ENCODE measurements at regions not wholly inside any gene's neighbourhood (a gene's known extent, or its start where the extent isn't known, plus 50 kb on each side); places are given as distances from the start of the nearest gene placed in this dataset.

- TF ChIP-seq CTCF (IDR thresholded peaks at IDR 0.05; ENCODE audit: extremely low read depth, insufficient read depth, missing control alignments): no peak
- in situ Hi-C loops (cut with MboI; ENCODE audit: low pct_unique_long_range_greater_than_20kb, low sequenced_read_pairs, unreplicated experiment): no loop called here
- no peak for DNase-seq (ENCODE audit: low spot score)
Measured at GRCh38 chr12:74985293-74985985, 224.2 kb downstream of the KCNC2 start.

DNA sequence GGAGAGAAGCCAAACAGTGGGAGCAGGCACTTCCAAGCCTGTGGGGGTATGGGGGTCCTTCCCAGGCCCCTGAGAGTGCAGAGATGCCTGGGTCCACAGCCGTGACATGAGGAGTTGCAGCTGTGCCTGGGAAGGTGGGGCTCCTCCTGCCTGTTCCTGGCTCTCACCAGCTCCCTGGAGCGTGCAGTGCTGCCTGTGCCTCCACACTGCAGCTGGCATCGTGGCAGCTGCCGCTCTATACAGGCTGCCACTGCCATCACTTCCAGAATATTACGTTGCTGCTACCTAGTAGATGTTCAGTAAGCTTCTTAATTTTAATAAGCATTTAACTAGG, 223.7 kb downstream of the KCNC2 start:
- in situ Hi-C loops (cut with MboI; ENCODE audit: low pct_unique_long_range_greater_than_20kb, low sequenced_read_pairs, unreplicated experiment): no loop called here
- no peak for TF ChIP-seq CTCF (IDR thresholded peaks at IDR 0.05; ENCODE audit: extremely low read depth, insufficient read depth, missing control alignments)
- no peak for DNase-seq (ENCODE audit: low spot score)

GRCh38 chr12:74988156-74988555, 221.5 kb downstream of the KCNC2 start:
- no peak for TF ChIP-seq CTCF (IDR thresholded peaks at IDR 0.05; ENCODE audit: extremely low read depth, insufficient read depth, missing control alignments)

More at GRCh38 chr12:74988156-74988555, 221.5 kb downstream of the KCNC2 start:
- in situ Hi-C loops (cut with MboI; ENCODE audit: low pct_unique_long_range_greater_than_20kb, low sequenced_read_pairs, unreplicated experiment): no loop called here
- DNase-seq (ENCODE audit: low spot score): no peak

Data from GM13977 (cell line).